B cell (primary cell): ENCODE measurements at regions not wholly inside any gene's neighbourhood (a gene's known extent, or its start where the extent isn't known, plus 50 kb on each side); places are given as distances from the start of the nearest gene placed in this dataset.

Experiments used
- ATAC-seq: fragments of 200-7000 bp; cut with Tn5 transposase; one replicate; pipeline ENCODE4 v1.10.0; 2021; ENCODE audit warnings: low read depth, mild to moderate bottlenecking, moderate number of reproducible peaks, moderate library complexity
- CTCF ChIA-PET: fragments of 350-600 bp; sonication (Branson Sonifier 250); formaldehyde crosslinking; loops from one replicate; lab custom pipeline; 2021; ENCODE audit warnings: antibody characterized with exemption, inconsistent platforms; lab: Charles Lee
- POLR2A ChIA-PET: fragments of 350-600 bp; sonication (Branson Sonifier 250); formaldehyde crosslinking; loops from one replicate; lab custom pipeline; 2021; ENCODE audit warnings: antibody characterized with exemption; lab: Charles Lee
- DNase-seq: peaks from one replicate; pipeline ENCODE4 v3.0.0; 2013
- H2AFZ ChIP-seq: 2 replicates; pipeline ENCODE4 v1.6.1; 2012; ENCODE audit warnings: mild to moderate bottlenecking, low read depth, low read length; ENCODE audit not compliant: insufficient read depth, poor library complexity, severe bottlenecking
- H3K27ac ChIP-seq, 2 donors: 1 replicate in 1 of 2; 2 replicates in 1 of 2; pipeline ENCODE4 v1.5.1; 2012 to 2013; ENCODE audit warnings: low read length in 2 of 2, mild to moderate bottlenecking in 2 of 2, moderate library complexity in 1 of 2
- H3K27me3 ChIP-seq, 4 experiments: fragments of 200-600 bp in 1 of 4; sonication (generic) in 1 of 4; replicated peaks in 1 of 4; 1 replicate in 2 of 4; 2 replicates in 2 of 4; pipeline versions ENCODE4 v1.6.1 to v1.7.0; 2013 to 2016; ENCODE audit warnings: low read length in 3 of 4, mild to moderate bottlenecking in 2 of 4, mixed read lengths in 1 of 4, moderate library complexity in 1 of 4; ENCODE audit not compliant: insufficient read depth in 4 of 4, control insufficient read depth in 3 of 4; ENCODE audit errors: control extremely low read depth in 1 of 4
- H3K36me3 ChIP-seq, 2 experiments: replicated peaks in 1 of 2; 1 replicate in 1 of 2; 2 replicates in 1 of 2; pipeline versions ENCODE4 v1.6.1 to v1.7.1; 2013; ENCODE audit warnings: low read length in 1 of 2; ENCODE audit not compliant: insufficient read depth in 2 of 2, control insufficient read depth in 1 of 2; ENCODE audit errors: control extremely low read depth in 1 of 2, extremely low read depth in 1 of 2
- H3K4me1 ChIP-seq, 2 donors: fragments of 200-600 bp in 1 of 2; sonication (generic) in 1 of 2; 1 replicate in 1 of 2; 2 replicates in 1 of 2; pipeline versions ENCODE4 v1.5.1 to v1.6.1; 2013 to 2017; ENCODE audit warnings: low read length in 2 of 2; ENCODE audit not compliant: control insufficient read depth in 2 of 2, insufficient read depth in 2 of 2
- H3K4me2 ChIP-seq: replicated peaks from 2 replicates; pipeline ENCODE3; 2012; ENCODE audit warnings: mild to moderate bottlenecking, low read depth, low read length; ENCODE audit not compliant: poor library complexity, severe bottlenecking
- H3K4me3 ChIP-seq, 5 experiments: fragments of 200-600 bp in 1 of 5; sonication (generic) in 1 of 5; 1 replicate in 3 of 5; 2 replicates in 2 of 5; pipeline versions ENCODE4 v1.5.1 to v1.7.0; 2011 to 2016; ENCODE audit warnings: low read length in 4 of 5, mild to moderate bottlenecking in 4 of 5, low read depth in 2 of 5, control low read depth in 1 of 5, moderate library complexity in 1 of 5; ENCODE audit not compliant: insufficient read depth in 1 of 5; ENCODE audit errors: control extremely low read depth in 1 of 5, extremely low read depth in 1 of 5
- H3K79me2 ChIP-seq: fragments of 200-600 bp; sonication (generic); one replicate; pipeline ENCODE4 v1.6.0; 2016; ENCODE audit warnings: low read length; ENCODE audit not compliant: control insufficient read depth, insufficient read depth
- H3K9ac ChIP-seq: fragments of 200-600 bp; sonication (generic); 2 replicates; pipeline ENCODE4 v1.6.1; 2017; ENCODE audit warnings: mild to moderate bottlenecking, low read length, moderate library complexity
- H3K9me3 ChIP-seq, 3 donors: one replicate each; pipeline versions ENCODE4 v1.6.1 to v1.7.1; 2013; ENCODE audit warnings: low read length in 2 of 3; ENCODE audit not compliant: control insufficient read depth in 2 of 3, insufficient read depth in 1 of 3; ENCODE audit errors: control extremely low read depth in 1 of 3
- H4K20me1 ChIP-seq: 2 replicates; pipeline ENCODE4 v1.6.0; 2012; ENCODE audit warnings: mild to moderate bottlenecking, low read length; ENCODE audit not compliant: insufficient read depth, control insufficient read depth, poor library complexity, severe bottlenecking
- H3K27ac Mint-ChIP-seq: one replicate; pipeline ENCODE4 v1.8.0; 2021; ENCODE audit warnings: mixed read lengths
- H3K27me3 Mint-ChIP-seq: one replicate; pipeline ENCODE4 v1.8.0; 2021; ENCODE audit warnings: mixed read lengths
- H3K4me1 Mint-ChIP-seq: one replicate; pipeline ENCODE4 v1.8.0; 2021; ENCODE audit warnings: mixed read lengths
- H3K4me3 Mint-ChIP-seq: one replicate; pipeline ENCODE4 v1.8.0; 2021; ENCODE audit warnings: mixed read lengths
- H3K9me3 Mint-ChIP-seq: one replicate; pipeline ENCODE4 v1.8.0; 2022; ENCODE audit warnings: mixed read lengths; ENCODE audit not compliant: insufficient read depth
- EZH2 ChIP-seq: IDR thresholded peaks from 2 replicates; pipeline ENCODE4 v1.6.1; 2012; ENCODE audit warnings: borderline replicate concordance, low read depth, mild to moderate bottlenecking, moderate library complexity, low read length; ENCODE audit not compliant: insufficient read depth, poor library complexity, severe bottlenecking
- WGBS: methylation state at CpG from one replicate; pipeline ENCODE4 v1.1.5; 2013; ENCODE audit warnings: missing lambda C conversion rate; ENCODE audit not compliant: insufficient coverage; 5-methylcytosine and 5-hydroxymethylcytosine counted together
- intact Hi-C: fragments of 100-400 bp; cut with micrococcal nuclease; formaldehyde crosslinking; loops from one replicate; pipeline ENCODE4 v1.10.0; 2022
- TF ChIP-seq, protein P1 (sequence below): fragments of 200-600 bp; IDR thresholded peaks from one replicate; pipeline ENCODE4 v1.8.0; 2022; ENCODE audit warnings: antibody characterized with exemption, mild to moderate bottlenecking

DNA sequence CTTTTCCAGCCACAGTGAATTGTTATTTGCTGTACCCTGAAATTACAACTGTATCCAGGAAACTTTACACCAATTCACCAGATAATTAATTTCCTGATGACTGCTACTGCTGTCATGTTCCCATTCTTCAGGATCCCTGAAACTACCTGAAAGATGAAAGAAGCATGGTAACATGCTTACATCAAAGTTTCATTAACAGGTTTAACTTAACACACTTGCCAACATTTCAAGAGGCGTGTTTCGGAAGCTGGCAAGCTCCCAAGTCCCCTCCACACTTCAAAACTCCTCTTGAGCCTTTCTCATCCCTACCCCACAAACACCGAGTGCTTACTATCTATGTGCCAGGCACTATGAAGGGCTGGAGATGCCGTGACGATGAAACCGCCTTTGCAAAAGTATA lies 88.6 kb downstream of the MPP7 start:
- Histone ChIP-seq H3K9me3 (no peaks in the 10 kb centered on the region), H3K4me3 (no peak overlapping the region), H3K27me3 (no peaks in the 10 kb centered on the region), H3K79me2 (no peaks in the 10 kb centered on the region), H3K4me1 (no peaks in the 10 kb centered on the region), H3K4me2 (no peak overlapping the region), H3K36me3 (no peaks in the 10 kb centered on the region), H4K20me1 (no peaks in the 10 kb centered on the region), H2AFZ (no peak overlapping the region), H3K9ac (no peak overlapping the region), H3K27ac (no peak overlapping the region)
- H3K27ac Mint-ChIP-seq: no peak overlapping the region
- WGBS: 90% methylated on average over 2 of the region's 6 CpGs
- no peaks in the 10 kb centered on the region for H3K9me3 Mint-ChIP-seq
- no peak overlapping the region for H3K4me3 Mint-ChIP-seq
- H3K4me1 Mint-ChIP-seq: no peaks in the 10 kb centered on the region
- ATAC-seq: no peak
- ChIA-PET POLR2A (no interaction called here), CTCF (no interaction called here)
- DNase-seq: no peak
- TF ChIP-seq EZH2: no peak
- TF ChIP-seq, protein P1, sequence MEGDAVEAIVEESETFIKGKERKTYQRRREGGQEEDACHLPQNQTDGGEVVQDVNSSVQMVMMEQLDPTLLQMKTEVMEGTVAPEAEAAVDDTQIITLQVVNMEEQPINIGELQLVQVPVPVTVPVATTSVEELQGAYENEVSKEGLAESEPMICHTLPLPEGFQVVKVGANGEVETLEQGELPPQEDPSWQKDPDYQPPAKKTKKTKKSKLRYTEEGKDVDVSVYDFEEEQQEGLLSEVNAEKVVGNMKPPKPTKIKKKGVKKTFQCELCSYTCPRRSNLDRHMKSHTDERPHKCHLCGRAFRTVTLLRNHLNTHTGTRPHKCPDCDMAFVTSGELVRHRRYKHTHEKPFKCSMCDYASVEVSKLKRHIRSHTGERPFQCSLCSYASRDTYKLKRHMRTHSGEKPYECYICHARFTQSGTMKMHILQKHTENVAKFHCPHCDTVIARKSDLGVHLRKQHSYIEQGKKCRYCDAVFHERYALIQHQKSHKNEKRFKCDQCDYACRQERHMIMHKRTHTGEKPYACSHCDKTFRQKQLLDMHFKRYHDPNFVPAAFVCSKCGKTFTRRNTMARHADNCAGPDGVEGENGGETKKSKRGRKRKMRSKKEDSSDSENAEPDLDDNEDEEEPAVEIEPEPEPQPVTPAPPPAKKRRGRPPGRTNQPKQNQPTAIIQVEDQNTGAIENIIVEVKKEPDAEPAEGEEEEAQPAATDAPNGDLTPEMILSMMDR: no peak
- H3K27me3 Mint-ChIP-seq: no peaks in the 10 kb centered on the region
- intact Hi-C loops: no loop called here

GRCh38 chr10:28211759-28212158 lies 91.1 kb downstream of the MPP7 start:
- Mint-ChIP-seq H3K4me3 (no peak overlapping the region), H3K27ac (no peak overlapping the region), H3K4me1 (no peaks in the 10 kb centered on the region), H3K9me3 (no peaks in the 10 kb centered on the region), H3K27me3 (no peaks in the 10 kb centered on the region)
- DNase-seq: no peak
- no peak overlapping the region for H2AFZ ChIP-seq
- TF ChIP-seq EZH2: no peak
- TF ChIP-seq, protein P1: no peak
- no peaks in the 10 kb centered on the region for H3K79me2 ChIP-seq
- WGBS: 96% methylated on average over 3 of the region's 5 CpGs
- H3K4me1 ChIP-seq: no peaks in the 10 kb centered on the region
- H4K20me1 ChIP-seq: no peaks in the 10 kb centered on the region
- CTCF ChIA-PET: no interaction called here
- no peak for ATAC-seq
- intact Hi-C loops: no loop called here
- H3K27me3 ChIP-seq: no peaks in the 10 kb centered on the region
- H3K9me3 ChIP-seq: peaks cover 0 to 9% (median 6%) of the 10 kb centered on the region in 3 donors
- no peaks in the 10 kb centered on the region for H3K36me3 ChIP-seq
- H3K9ac ChIP-seq: no peak overlapping the region
- POLR2A ChIA-PET: no interaction called here
- H3K4me3 ChIP-seq: no peak overlapping the region
- H3K4me2 ChIP-seq: no peak overlapping the region
- no peak overlapping the region for H3K27ac ChIP-seq
